NCI-H2107 (cell line): ENCODE measurements at regions not wholly inside any gene's neighbourhood (a gene's known extent, or its start where the extent isn't known, plus 50 kb on each side); places are given as distances from the start of the nearest gene placed in this dataset.

Experiments used
- DNase-seq: peaks from one replicate; lab custom pipeline; 2025; lab: John Stamatoyannopoulos, UW

DNA sequence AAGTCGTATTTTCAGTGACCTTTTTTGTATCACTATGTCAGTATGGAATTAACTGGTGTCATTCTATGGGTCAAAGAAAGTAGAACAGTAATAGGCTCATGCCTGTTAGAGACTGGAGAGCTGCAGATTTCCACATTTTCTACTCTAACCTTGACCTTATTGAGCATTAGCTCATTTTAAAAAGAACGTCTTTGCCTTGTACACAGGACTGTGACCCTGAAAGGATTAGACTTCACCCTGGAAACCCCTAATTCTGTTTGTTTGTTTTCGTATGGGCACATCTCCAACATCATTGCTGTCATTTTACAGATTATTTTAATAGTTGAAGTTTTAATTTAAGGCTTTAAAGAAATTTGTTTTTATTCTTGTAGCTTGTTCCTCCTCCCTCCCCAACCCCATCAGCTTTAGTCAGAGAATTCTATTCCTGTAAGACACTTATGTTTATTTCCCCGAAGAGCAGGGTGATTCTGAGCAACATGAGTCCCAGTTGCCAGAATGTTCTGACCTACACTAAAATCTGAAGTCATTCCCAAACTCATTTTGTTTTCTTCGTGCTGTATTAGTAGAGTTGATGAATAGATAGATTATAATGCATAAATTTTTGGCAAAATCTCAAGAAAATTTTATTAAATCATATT lies 451.3 kb downstream of the FOXG1 start:
- DNase-seq, result no peak

DNA sequence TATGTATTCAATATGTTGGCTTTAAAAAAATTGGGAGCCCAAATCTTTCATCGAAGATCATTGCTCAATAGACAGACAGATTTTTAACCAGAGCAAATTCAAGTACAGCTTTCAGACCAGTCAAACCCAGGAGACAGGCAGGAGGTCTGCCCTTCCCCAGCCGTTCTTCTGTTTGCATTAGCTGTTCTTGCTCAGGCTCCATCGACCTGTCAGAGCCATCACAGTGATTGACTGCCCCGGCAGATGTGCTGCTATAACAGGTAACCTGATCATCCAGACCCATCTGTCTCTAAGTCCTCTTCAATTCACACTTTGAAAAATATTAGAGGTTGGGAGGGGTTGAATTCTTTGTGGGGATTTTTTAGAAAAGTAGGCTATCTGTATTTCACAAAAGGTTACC lies 453.5 kb downstream of the FOXG1 start:
- no peak for DNase-seq

DNA sequence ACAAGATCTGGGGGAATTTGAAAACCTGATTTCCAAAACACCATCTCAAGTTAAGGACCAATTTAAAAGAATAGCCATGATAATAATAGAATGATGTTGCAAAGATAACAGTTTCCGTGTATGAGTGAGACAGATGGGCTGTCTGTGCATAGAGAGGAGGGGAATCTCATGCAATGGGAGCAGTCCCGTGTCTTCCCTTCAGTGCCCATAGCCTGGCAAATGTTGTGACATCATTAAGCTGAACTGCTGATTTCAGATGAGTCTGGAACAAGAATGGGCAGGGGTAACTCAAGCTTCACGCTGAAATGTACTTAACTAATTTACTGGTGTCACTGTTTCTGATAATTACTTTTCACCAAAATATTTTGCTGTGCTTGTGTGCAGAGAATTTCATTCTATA lies 454.0 kb downstream of the FOXG1 start:
- peak; percentile 27 for DNase-seq

DNA sequence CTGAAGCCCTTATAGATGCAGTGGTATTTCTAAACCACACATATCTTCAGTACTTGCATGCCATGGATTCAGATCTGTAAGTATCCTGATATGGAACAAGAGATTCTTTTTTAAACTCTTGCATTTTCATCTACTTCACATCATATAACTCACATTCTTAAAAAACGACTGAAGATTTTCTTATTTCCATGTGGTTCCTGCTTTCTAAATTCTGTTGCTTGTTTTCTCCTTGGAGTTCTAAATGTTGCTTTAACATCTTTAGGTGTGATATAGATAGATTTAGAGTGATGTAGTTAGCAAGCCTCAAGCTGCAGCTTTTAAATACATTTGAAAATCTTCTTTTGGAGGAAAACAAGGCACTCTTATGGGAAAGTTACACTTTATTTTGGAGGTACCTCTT lies 455.4 kb downstream of the FOXG1 start:
- no peak for DNase-seq

DNA sequence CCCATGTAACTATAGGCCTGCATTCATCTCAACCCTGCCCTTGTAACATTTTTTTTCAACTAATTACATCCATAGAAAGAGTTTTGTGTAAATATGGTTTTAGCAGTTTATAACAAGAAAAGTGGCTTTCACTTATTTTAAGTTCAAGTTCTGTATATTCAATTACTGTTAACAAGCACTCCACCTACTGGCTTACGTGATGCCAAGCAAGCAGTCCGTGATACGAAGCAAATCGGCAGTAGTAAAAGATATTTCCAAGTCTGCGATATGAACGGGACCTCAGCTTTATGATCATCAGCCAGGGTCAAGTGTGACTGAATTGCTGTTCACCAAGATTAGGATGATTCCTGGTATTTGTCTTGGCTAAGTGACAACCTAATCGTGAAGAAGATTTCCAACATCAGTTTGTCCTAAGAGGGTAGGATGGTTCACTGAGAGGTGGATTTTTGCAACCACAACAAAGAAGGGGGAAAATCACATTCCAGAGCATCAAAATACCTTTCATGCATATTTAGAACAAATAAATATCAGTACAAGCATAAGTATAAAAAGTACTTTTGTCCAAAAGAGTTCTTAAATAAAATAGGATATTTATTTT lies 456.2 kb downstream of the FOXG1 start:
- DNase-seq, result no peak

DNA sequence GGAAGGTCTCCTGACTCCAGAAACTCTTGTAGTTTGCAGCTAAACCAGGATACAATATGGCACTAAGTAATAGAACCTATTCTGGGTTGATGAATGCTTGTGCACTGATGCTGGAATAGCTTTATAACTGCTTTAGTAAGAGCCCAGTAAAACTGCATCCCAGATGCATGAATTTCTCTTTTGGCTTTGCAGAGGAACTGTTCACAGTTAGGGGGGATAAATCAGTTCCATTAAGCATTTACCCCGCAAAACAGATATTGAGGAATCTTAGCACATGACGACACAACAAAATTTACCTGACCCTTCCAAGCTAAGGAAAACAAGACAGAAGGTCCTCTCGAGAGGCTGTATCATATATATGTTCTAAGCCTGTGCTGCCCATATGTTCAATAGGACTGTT lies 457.4 kb downstream of the FOXG1 start:
- DNase-seq, result no peak

DNA sequence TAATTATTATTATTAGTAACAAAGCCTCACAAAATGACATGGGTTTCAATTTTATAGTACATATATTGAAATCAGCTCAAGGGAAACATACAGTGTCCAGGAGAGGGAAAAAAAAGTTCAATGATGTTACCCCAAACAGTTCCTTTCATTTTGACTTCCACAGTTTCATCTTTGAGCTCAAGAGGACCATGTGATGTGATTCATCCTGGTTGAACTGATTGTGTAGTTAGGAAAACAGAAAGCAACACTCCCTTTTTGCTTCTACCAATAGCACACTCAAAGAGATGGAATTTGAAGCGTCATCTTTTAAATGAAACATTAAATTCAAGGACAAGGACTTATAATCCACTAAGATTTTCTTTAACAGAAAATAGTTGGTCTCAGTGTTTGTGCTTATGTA lies 461.0 kb downstream of the FOXG1 start:
- no peak for DNase-seq

DNA sequence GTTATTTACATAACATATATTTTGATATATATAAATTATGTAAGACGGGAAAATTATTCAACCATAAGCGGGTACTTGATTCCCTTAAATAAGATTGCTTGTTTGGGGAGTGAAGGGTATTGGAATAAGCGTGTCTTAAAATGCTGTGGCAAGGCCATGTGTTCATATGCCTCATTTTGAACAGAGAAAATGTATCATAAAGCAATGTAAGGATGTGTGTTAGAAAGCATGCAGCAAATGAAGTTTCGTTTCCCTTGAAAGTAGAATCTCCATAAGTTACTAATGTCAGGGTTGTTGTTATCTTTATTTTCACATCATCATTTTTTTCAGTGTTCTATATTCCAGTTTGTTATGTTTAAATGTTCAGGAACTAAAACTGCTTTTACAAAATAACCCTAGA lies 465.6 kb downstream of the FOXG1 start:
- DNase-seq, result no peak

DNA sequence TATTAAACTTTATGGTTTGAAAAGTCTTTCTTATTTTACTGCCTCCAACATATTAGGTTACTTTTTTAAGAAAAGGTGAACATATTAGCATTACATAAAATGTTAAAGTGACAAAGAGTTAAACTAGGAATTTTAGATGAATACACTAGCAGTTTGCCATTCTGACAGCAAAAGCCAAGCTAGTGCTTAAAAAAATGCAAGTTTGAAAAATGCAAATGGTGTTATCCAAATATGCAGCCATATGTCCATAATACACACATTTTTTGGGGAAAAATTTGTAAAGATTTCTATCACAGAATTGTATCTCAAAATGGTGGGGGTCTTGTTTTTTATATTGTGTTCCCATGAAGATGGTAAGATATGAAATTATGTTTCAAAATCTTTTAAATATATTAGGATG lies 466.1 kb downstream of the FOXG1 start:
- no peak for DNase-seq

DNA sequence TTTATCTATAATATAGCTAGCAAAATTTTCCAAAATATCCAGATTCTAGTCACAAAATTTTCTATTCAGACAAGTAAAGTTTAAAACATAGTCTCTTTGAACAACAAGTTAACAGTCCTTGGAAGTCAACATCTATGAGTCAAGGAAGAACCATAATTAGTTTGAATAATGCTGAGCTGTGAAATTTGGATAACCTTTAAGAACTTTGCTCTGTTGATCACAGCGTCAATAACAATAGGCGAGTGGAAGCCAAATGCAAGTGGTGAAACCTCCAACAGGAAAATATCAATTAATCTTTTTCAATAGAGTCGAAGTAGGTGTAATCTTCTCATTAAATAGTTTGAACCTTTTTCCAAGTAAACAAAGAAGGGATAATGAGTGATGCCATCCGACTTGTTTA lies 466.6 kb downstream of the FOXG1 start:
- no peak for DNase-seq

DNA sequence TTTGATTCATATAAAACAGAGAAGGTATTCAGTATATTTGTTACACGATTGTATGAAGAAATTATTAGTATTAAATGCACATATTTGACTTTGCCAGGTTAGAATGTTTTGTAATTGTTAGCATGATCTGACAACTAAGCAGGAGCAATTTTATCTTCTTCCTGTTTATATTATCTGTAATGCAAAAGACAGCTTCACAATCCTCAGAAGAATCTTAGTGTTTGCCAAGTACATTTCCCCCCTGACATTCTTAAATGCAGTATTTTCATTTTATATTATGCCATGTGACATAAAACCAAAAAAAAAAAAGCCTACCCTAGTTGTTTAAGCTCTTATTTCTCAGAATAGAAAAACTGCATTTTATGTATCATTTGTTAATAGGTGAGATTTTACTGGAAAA lies 469.4 kb downstream of the FOXG1 start:
- DNase-seq, result no peak

DNA sequence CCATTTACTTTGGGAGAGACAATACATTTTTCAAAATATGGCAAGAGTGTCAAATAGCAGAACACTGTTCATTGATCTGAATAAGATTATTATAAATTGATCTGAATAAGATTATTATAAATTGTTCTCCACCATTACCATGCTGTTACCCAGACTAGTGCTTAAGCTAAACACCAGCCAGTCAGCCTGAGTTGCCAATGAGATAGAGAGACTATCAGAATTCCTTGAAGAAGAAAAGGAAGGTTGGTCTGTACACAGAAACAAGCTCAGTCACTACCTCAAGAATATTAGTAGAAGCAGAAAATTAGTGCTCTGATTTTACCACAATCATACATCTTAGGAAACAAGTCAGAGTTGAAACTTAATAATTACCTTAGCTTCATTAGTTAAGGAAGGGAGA lies 469.8 kb downstream of the FOXG1 start:
- DNase-seq, result no peak

DNA sequence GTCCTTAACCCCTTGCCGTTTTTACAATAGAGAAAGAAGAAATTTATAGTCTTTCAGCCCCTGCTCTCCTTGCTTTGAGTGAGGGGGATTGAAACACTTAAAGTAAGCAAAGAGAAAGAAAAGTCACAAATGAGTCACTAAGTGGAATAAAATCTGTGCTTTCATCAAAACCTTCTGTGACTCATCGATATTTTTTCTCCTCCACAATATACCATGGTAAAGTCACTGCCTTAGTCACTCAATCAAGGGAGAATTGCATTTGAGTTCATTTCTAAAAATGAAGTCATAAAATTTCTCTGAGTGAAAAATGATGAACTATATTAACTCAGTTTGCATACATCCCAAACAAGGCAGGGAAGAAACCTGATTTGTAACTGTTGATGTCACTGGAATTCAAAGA lies 470.3 kb downstream of the FOXG1 start:
- no peak for DNase-seq

DNA sequence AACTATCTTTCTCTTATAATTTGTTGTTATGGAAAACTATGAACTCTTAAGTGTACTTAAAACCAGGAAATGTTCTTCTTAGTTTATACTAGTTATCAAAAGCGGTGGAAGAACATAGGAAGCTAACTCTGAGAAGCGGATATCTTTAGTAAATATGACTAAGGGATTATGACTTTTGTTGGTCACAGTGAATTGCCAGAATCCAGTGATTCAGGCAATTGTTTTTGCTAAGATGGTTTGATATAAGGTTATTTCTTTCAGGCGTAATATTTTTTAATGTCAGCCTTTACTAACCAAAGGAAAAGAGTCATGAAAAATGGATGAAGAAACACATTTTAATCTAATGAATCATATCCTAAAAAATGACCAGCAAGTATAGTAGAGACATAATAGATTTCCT lies 473.5 kb downstream of the FOXG1 start:
- no peak for DNase-seq

DNA sequence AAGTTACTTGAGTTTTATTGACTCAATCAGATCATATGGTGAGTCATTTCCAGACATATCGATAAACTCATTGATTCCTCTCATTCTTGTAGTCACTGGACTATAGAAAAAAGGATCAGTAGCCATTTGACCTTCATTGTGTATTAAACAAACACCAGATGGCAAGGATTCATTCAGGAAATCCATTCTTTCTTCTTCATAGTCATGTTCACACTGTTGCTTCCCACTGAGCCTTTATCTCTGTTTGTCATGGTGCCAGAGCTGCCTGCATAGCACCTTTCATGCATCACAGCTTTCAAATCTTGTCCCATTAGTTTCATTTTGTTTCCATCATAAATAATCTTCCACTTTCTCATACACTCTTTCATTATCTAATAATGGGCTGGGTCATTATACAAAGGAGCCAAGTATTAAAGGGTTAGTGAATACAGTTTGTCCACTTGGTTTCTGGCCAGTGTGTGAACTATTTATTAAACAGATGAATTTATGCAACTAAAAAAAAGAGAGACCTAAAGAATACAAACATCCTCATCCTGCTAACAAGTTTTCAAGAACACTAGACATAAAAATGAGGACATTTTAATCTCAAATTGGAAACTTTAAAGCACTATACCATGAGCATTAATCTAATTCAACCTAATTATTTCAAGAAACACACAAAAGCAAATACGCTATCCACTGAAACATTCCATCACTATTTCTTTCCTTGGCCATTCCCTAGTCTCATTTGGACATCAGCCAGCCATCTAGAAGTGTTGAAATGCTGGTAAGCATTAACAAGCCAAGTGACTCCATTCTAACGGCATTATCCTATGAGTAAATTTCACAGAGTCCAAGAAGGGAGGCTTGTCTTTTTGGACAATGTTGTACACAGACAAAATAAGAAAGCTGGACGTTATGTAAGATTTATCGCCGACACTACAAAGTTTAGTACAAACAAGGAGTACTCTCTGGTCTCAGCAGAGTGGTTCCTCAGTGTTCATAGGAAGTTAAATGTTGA lies 476.5 kb downstream of the FOXG1 start:
- peak; percentile 36 for DNase-seq

DNA sequence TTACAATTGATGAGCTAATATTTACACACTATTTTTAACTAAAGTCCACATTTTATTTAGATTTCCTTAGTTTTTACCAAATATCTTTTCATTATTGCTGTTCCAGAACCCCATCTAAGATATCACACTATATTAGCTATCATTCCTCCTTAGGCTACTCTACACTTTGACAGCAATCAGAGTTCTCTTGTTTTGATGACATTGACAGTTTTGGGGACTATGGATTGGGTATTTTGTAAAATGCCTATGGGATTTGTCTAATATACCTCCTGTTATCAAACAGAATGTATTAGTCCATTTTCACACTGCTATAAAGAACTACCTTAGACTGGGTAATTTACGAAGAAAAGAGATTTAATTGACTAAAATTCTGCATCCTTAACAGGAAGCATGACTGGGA lies 489.1 kb downstream of the FOXG1 start:
- DNase-seq, result no peak

DNA sequence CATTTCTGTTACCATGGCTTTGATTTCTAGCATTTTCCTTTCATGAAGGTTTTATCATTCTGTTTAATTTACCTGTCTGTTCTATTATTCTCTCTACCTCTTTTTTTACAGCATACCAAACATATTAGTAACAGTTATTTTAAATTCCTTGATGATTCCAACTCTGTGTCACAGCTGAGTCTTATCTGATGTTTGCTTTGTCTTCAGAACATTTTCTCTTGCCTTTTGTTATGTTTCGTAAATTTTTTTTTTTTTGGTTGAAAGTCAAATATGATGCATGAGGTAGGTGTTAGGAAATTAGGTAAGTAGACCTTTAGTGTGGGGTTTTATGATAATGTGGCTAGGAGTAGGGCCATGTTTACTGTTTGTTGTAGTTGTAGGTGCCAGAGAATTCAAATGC lies 496.4 kb downstream of the FOXG1 start:
- DNase-seq, result no peak

DNA sequence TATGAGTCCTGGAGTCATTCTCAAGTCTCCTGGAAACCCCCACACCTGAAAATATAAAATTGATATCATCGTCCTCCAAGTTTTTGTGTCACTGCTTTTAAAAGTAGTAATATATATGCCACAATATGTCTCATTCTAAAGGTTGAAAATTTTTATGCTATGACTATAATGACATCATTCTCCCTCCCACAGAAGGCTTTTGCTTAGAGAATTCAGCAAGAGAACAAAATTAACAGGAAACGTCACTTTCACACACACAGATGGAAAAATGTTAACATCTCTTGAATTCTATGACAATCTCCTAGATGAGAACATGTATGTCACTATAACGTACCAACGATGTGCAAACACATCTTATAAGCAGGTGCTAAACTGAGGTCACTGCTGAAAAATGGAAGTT lies 498.3 kb downstream of the FOXG1 start:
- DNase-seq, result no peak

DNA sequence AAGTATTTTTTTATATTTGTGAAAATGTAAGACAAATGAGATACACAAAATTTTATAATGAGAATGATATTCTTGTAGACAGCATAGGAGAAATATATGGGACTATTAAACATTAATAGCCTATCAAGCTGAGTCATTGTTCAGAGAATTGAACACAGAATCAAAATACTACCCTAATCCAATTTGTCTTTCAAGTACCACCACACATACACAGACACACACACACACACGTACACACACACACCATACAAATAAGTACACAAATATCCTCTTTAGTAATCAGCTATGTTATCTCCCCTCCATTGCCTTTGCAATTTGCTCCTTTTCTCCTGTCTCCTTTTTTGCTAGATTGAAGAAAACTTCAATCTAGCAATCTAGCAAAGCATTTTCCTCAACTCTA lies 499.3 kb downstream of the FOXG1 start:
- DNase-seq, result no peak

DNA sequence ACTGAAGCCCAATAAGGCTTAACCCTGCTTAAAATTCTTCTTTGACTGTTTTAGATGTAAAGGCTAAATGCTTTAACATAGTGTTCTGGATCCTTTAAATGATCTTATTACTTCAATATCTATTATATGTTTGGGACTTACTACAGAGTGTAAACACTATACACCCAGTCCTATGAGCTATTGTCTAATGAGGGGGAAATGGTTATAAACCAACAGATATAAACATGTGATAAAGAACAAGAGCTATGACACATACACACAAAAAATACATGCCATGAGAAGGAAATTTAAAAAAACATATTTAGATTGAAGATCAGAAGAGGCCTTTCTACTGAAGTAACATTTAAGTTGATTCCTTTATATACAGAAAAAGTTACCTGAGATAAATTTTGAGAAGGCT lies 505.1 kb downstream of the FOXG1 start:
- DNase-seq, result no peak

DNA sequence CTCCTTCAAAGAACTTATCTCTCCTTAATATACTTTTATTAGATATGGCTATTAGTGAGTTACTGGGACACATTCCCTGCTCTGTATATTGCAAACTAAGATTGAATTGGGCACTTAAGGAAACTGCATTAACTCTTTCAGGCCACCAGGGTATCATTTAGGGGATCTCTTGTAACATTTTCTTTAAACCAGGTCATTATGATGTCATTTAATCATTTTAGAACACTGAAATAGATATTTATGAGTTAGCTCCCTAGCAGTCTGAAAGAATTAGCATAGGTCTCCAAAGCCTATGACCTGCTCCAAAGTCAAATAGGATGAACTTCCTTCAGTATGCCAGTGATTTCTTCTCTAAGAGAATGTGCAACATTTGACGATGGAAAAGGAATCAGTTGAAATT lies 506.9 kb downstream of the FOXG1 start:
- DNase-seq, result no peak

DNA sequence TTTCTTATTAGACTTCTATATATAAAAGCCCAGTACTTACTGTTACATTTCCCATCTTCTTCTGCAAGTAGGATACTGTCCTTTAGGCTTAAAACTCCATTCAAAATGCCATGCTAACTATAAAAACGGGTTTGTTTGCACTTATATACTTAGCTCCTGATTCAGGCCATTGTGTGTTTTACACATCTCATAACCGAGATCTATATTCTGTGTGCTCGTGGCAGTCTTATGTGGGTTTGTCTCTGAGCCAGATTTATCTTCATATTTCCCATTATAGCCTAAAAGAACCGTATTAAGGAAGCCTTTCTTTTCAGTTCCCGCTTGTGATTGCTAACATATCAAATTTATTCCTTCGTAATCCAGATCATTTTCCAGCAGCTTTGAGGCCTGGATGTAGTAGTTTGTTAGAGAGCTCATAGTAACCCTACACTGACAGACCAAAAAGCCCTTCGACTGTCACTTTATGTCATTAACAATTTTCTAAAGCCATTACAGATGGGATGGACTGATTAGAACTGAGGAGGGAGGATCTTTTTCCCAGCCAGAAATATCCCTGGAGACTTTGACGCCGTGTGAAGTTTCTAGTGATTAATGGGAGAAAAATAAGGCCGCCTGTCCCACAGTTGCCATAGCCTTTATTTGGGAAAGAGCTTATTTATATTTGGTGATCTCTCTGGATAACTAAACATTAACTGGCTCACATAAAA lies 508.5 kb downstream of the FOXG1 start:
- no peak for DNase-seq
